NOMO-1 (cell line): ENCODE measurements at regions not wholly inside any gene's neighbourhood (a gene's known extent, or its start where the extent isn't known, plus 50 kb on each side); places are given as distances from the start of the nearest gene placed in this dataset.

Experiments
- DNase-seq, 2 experiments: peaks; one replicate each; lab custom pipeline; 2025; ENCODE audit not compliant: unreplicated experiment in 2 of 2; lab: John Stamatoyannopoulos, UW

GRCh38 chr3:24905266-24905665 is 410.6 kb upstream of the THRB start:
- no peak for DNase-seq

- no peak for DNase-seq
Observed at GRCh38 chr3:24907106-24907505, 412.5 kb upstream of the THRB start.

GRCh38 chr3:24911076-24911475 is 416.4 kb upstream of the THRB start:
- DNase-seq = no peak

GRCh38 chr3:24915639-24916038 is 421.0 kb upstream of the THRB start:
- no peak for DNase-seq

GRCh38 chr3:24917908-24918307 is 423.3 kb upstream of the THRB start:
- DNase-seq = no peak

- no peak for DNase-seq
Observed at GRCh38 chr3:24923570-24923969, 428.9 kb upstream of the THRB start.

GRCh38 chr3:24929521-24929920 is 434.9 kb upstream of the THRB start:
- DNase-seq = no peak

- no peak for DNase-seq
Observed at GRCh38 chr3:24933401-24933800, 438.8 kb upstream of the THRB start.

- no peak for DNase-seq
Observed at GRCh38 chr3:24936574-24936973, 441.9 kb upstream of the THRB start.

GRCh38 chr3:24937228-24937627 is 442.6 kb upstream of the THRB start:
- DNase-seq = no peak

- no peak for DNase-seq
Observed at GRCh38 chr3:24937780-24938179, 443.1 kb upstream of the THRB start.

- no peak for DNase-seq
Observed at GRCh38 chr3:24943961-24944360, 449.3 kb upstream of the THRB start.

- no peak for DNase-seq
Observed at GRCh38 chr3:24944805-24945520, 450.3 kb upstream of the THRB start.

- no peak for DNase-seq
Observed at GRCh38 chr3:24945563-24945962, 450.9 kb upstream of the THRB start.

GRCh38 chr3:24947103-24947502 is 452.5 kb upstream of the THRB start:
- DNase-seq = no peak

GRCh38 chr3:24951180-24951579 is 456.5 kb upstream of the THRB start:
- no peak for DNase-seq

- DNase-seq = no peak
Observed at GRCh38 chr3:24952388-24952787, 457.7 kb upstream of the THRB start.

GRCh38 chr3:24953060-24953771 is 458.6 kb upstream of the THRB start:
- DNase-seq = no peak

- no peak for DNase-seq
Observed at GRCh38 chr3:24956613-24957012, 462.0 kb upstream of the THRB start.

- no peak for DNase-seq
Observed at GRCh38 chr3:24958271-24958670, 463.6 kb upstream of the THRB start.

GRCh38 chr3:24958910-24959447 is 464.3 kb upstream of the THRB start:
- DNase-seq = no peak
